HG02588 (cell line): ENCODE measurements at regions not wholly inside any gene's neighbourhood (a gene's known extent, or its start where the extent isn't known, plus 50 kb on each side); places are given as distances from the start of the nearest gene placed in this dataset.
"Not testable (repeated sequence)": the region's sequence is repeated elsewhere in the genome, so short reads cannot be mapped to it uniquely, and the experiment has no call there.

Experiments
- ATAC-seq: cut with Tn5 transposase; IDR thresholded peaks from one replicate; pipeline ENCODE4 v1.9.1; 2021; ENCODE audit warnings: mild to moderate bottlenecking, moderate library complexity; ENCODE audit not compliant: unreplicated experiment

DNA sequence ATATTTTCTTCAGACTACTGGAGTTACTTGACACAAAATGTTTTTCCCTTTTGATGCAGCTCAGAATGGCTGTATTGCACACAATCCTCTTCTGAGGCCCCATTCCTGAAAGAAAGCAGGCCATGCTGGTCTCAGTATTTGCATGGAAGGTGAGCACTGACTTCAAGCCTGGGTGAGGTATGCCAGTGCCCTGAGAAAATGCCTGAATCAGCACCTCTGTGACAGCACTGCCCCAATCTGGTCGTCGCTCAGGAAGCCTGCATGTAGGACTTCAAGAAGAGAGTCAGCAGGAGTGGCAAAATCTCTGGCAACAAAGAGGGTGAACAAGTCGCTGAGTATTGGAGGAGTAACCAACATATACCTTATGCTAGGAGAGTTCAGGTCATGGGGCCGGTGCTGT is 425.2 kb upstream of the PIK3R1 start:
- no peak for ATAC-seq

- not testable (repeated sequence) for ATAC-seq
These were observed 435.5 kb upstream of the PIK3R1 start for GRCh38 chr5:67779893-67780623.

DNA sequence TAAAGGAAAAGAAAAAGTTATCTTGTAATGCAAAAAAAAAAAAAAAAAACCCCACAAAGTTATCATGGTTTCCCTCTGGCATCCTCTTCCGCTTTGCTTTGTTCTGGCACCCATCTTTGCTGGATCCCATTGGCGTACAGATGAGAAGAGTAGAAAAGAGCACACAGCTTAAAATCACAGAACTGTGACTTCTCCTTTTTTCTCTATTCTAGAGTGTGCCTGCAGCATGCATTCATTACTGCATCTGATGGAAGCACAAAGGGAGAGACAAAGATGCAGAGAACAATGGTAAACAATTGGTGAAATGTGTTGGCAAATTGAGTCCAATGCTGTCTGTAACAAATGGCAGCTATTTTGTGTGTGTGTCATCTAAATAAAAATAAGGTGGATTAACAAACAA is 440.8 kb upstream of the PIK3R1 start:
- no peak for ATAC-seq

DNA sequence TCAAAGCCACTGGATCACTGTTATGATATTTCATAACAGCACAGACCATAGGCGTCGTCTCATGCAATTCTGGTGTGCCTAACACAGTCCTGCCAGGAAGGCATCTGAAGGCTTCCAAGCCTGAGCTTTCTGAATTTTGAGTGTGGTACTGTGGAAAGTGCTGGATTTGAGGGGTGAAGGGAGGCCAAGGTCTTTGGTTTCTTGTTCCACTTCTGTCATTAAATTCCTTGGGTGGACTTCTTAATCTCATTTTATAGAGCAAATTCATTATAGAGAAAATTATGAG is 441.3 kb upstream of the PIK3R1 start:
- ATAC-seq, result no peak

DNA sequence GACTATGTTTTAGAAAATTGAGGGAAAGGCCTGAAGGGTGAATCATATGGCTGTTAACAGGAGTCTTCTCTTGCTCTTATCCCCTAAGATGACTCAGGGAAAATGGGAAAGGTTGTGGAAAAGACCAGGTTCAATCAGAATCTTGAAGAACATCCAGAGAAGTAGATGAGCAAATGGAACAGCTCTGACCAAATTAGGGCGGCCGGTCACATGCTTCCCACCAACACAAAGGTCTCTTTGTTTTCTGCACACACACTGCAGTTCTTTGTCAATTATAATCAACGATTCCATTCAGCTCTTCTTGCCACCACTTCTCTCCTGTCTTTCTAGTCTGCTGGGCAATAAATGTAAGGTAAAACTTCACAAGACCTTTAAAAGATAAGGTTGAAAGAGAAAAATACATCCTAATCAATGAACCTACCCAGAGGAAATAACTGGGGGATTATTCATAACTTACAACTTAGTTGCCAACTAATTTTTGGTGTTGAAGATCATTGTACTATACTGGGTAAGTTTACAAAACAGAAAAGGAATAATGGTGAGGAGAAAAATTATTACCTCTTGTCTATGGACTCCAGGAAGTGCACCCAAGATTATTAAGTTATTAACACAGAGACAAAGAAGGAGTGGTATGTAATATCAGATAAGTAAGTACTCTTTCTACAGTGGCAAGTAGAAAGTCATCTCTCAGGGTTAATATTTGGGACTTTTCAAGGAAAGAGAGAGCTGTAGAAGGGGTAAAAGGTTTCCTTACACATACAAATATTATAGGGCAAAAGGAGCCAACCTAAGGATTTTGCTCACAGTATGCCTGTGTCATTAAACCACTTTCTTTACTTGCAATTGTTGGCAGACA is 441.9 kb upstream of the PIK3R1 start:
- no peak for ATAC-seq

DNA sequence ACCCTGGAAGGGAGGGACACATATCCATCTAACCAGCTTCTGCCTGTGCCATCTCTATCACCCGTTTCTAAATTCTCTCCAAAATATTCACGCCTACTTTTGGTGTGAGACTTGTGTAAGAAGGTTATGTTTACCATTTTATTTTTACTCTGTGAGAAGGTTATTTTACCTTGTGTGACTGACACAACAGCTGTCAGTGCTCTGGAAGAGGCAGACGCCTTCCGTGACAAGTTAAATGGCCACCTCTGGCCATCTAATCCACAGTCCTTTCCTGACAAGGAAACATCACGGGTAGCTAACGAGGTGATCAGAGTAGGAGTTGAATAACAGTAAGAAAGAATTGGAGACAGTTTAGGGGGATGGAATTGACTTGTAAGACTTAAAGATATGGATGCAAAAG is 443.8 kb upstream of the PIK3R1 start:
- ATAC-seq, result no peak

DNA sequence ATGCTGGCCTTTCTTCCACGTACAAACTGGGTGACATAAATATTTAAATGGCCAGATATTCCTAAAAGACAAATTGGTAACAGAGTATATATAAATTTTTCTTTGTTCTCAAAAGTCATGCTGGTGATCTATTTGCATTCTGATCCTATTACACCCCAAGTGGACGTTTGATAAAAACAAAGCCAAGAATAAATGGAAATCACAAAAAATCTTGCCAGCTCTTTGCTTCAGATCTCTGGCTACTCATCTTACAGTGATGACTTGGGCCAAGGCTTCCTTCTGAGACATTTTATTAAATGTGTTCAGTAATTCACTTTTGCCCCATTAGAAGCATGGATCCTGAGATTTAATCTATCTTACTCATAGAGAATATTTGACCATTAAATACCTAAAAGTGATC is 444.3 kb upstream of the PIK3R1 start:
- ATAC-seq, result no peak

- no peak for ATAC-seq
These were observed 445.0 kb upstream of the PIK3R1 start for GRCh38 chr5:67770431-67771025.

DNA sequence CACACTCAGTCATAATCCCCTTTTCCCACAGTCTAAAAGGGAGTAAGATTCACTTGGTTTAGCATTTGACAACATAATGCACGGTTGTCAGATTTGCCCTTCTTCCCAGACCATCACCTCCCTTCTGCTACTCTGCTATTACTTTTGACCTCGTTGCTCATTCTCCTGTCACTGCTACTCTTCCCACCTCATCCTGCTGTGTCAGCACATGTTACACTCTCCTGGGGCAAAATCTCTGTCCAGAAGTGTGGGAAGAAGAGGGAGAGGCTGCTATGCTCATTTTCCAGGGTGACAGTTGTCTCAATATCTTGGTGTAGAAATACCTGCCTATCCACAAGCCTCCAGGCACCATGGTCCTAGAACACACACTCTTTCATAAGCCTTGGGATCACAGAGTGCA is 449.9 kb upstream of the PIK3R1 start:
- no peak for ATAC-seq

DNA sequence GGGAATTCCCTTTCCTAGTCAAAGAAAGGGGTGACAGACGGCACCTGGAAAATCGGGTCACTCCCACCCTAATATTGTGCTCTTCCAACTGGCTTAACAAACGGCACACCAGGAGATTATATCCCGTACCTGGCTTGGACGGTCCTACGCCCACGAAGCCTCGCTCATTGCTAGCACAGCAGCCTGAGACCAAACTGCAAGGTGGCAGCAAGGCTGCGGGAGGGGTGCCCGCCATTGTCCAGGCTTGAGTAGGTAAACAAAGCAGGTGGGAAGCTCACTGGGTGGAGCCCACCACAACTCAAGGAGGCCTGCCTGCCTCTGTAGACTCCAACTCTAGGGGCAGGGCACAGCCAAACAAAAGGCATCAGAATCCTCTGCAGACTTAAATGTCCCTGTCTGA is 457.8 kb upstream of the PIK3R1 start:
- ATAC-seq, result not testable (repeated sequence)

- ATAC-seq, result no peak
These were observed 463.2 kb upstream of the PIK3R1 start for GRCh38 chr5:67752357-67752708.

DNA sequence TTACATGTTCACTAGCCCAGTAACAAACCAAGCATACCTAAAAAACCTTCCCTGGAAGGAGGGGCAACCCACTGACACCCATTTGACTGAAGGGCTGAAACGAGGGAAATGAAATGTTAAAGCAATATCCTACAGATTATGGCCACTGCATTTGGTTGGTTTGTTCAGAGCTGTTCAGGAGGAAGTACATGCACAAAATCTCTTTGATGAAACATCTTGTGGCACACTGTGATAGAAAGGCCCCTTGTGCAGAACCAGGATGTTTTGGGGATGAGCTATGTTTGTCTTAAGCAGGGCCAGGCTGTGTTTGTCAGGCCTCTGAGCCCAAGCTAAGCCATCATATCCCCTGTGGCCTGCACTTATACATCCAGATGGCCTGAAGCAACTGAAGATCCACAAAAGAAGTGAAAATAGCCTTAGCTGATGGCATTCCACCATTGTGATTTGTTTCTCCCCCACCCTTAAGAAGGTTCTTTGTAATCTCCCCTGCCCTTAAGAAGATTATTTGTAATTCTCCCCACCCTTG is 467.3 kb upstream of the PIK3R1 start:
- no peak for ATAC-seq

DNA sequence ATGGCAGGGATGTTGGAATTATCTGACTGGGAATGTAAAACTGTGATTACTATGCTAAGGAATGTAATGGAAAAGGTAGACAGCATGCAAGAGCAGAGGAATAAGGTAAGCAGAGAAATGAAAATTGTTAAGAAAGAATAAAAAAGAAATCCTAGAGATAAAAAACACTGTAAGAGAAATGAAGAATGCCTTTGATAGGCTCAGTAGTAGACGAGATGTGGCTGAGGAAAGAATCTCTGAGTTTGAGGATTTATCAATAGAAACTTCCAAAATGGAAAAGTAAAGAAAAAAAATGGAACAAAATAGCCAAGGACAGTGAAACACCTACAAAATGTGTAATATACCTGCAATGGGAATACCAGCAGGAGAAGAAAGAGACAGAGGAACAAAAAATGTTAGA is 468.5 kb upstream of the PIK3R1 start:
- no peak for ATAC-seq

DNA sequence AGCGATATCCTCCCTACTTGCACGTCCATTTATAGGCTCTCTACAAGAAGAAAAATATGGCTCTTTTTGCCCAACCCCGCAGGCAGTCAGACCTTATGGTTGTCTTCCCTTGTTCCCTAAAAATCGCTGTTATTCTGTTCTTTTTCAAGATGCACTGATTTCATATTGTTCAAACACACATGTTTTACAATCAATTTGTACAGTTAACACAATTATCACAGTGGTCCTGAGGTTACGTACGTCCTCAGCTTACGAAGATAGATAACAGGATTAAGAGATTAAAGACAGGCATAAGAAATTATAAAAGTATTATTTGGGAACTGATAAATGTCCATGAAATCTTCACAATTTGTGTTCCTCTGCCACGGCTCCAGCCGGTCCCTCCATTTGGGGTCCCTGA is 468.9 kb upstream of the PIK3R1 start:
- not testable (repeated sequence) for ATAC-seq

DNA sequence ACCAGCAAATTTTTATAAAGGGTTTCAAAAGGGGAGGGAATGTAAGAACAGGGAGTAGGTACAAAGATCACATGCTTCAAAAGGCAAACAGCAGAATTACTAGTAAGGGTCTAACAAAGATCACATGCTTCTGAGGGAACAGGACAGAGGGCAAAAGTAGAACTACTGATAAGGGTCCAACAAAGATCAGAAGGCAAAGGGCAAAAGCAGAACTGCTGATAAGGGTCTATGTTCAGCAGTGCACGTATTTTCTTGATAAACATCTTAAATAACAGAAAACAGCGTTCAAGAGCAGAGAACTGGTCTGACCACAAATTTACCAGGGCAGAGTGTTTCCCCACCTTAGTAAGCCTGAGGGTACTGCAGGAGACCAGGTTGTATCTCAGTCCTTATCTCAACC is 469.5 kb upstream of the PIK3R1 start:
- no peak for ATAC-seq

DNA sequence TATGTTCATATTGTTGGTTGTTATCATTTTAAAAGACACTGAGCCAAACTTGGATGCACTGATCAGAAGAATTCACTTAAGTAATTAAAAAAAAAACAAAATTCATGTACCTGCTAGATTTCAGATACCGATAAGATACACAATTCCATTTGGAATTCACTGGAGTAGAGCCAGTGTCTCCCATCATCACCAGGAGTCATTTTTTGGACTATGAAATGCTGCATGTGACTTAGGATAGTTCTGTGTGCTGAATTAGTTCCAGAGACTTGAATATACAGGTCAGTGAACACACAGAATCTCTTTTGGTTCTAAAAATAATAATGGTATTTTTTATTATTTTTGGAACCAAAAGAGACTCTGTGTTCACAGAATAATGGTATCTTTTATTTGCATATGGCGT is 482.6 kb upstream of the PIK3R1 start:
- ATAC-seq, result no peak

- ATAC-seq, result no peak
These were observed 483.1 kb upstream of the PIK3R1 start for GRCh38 chr5:67732471-67732870.

DNA sequence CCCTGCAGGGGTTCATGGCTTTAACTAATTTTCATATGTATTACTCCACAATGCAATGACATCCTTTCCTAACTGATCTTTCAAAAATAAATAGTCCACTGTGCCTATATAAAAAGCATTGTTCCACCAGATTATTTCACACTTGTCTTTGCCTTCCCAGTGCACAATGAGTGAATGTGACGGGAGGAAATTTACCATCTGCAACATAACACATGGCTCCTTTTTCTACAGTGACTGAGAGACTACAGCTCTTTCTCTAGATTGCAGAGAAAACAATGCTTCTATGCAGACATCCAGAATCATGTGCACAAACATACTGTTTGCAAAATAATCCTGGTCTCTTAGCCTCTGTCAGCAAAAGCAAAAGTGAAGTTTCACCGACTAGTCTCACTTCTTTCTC is 483.7 kb upstream of the PIK3R1 start:
- no peak for ATAC-seq

GRCh38 chr5:67730917-67731474 is 484.6 kb upstream of the PIK3R1 start:
- ATAC-seq, result no peak

GRCh38 chr5:67728326-67728890 is 487.1 kb upstream of the PIK3R1 start:
- ATAC-seq, result no peak

GRCh38 chr5:67725604-67726003 is 490.0 kb upstream of the PIK3R1 start:
- no peak for ATAC-seq
